ENCODE measurements at regions not wholly inside any gene's neighbourhood (a gene's known extent, or its start where the extent isn't known, plus 50 kb on each side); places are given as distances from the start of the nearest gene placed in this dataset.

DNA sequence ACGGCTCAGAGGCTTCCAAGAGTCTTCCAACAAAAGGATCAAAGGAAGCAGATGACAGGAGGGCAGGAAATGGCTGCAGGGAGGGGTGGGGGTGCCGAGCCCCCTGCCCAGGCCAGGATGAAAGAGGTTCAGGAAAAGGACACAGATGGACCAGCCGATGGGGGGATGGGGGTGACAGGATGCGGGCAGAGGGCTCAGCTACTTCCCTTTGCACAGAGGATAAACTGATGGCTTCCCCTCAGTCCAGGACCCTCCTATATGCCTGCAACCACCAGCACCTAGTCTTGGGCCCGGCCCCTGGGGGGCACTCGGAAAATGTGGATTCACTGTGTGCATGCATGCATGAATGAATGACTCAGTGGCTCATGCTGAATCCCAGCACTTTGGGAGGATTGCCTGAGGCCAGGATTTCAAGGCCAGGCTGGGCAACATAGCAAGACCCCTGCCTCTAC is 148.2 kb downstream of the C9orf50 start:
- TF ChIP-seq, protein P1, sequence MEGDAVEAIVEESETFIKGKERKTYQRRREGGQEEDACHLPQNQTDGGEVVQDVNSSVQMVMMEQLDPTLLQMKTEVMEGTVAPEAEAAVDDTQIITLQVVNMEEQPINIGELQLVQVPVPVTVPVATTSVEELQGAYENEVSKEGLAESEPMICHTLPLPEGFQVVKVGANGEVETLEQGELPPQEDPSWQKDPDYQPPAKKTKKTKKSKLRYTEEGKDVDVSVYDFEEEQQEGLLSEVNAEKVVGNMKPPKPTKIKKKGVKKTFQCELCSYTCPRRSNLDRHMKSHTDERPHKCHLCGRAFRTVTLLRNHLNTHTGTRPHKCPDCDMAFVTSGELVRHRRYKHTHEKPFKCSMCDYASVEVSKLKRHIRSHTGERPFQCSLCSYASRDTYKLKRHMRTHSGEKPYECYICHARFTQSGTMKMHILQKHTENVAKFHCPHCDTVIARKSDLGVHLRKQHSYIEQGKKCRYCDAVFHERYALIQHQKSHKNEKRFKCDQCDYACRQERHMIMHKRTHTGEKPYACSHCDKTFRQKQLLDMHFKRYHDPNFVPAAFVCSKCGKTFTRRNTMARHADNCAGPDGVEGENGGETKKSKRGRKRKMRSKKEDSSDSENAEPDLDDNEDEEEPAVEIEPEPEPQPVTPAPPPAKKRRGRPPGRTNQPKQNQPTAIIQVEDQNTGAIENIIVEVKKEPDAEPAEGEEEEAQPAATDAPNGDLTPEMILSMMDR (IDR thresholded peaks at IDR 0.05): no peak
- TF ChIP-seq POLR2A (IDR thresholded peaks at IDR 0.05; ENCODE audit: low read depth): no peak

Data from esophagus muscularis mucosa (tissue), 3 donors.